Gastroesophageal sphincter (tissue), 4 donors: ENCODE measurements at regions not wholly inside any gene's neighbourhood (a gene's known extent, or its start where the extent isn't known, plus 50 kb on each side); places are given as distances from the start of the nearest gene placed in this dataset.
"Not testable (repeated sequence)": the region's sequence is repeated elsewhere in the genome, so short reads cannot be mapped to it uniquely, and the experiment has no call there.

ENCODE experiments used
- ATAC-seq: fragments of 150-250 bp; one replicate; pipeline ENCODE4 v1.9.1; 2016; ENCODE audit warnings: mild to moderate bottlenecking, moderate library complexity
- H3K27ac ChIP-seq, 4 donors: fragments of 200-600 bp; sonication (generic) in 3 of 4; 1 replicate in 3 of 4; 2 replicates in 1 of 4; pipeline ENCODE4 v1.5.1; 2016 to 2019
- H3K27me3 ChIP-seq: fragments of 200-600 bp; sonication (generic); one replicate; pipeline ENCODE4 v1.5.1; 2019
- H3K36me3 ChIP-seq, 2 donors: fragments of 200-600 bp; sonication (generic); one replicate each; pipeline ENCODE4 v1.5.1; 2019; ENCODE audit warnings: control low read depth in 1 of 2
- H3K4me1 ChIP-seq, 3 donors: fragments of 200-600 bp; sonication (generic); 1 replicate in 2 of 3; 2 replicates in 1 of 3; pipeline ENCODE4 v1.5.1; 2016 to 2019; ENCODE audit warnings: control low read depth in 2 of 3
- H3K4me3 ChIP-seq, 2 donors: fragments of 200-600 bp; sonication (generic); one replicate each; pipeline ENCODE4 v1.5.1; 2019; ENCODE audit warnings: mild to moderate bottlenecking in 1 of 2, moderate library complexity in 1 of 2
- H3K9me3 ChIP-seq, 3 donors: fragments of 200-600 bp; sonication (generic); one replicate each; pipeline ENCODE4 v1.5.1; 2017 to 2019; ENCODE audit warnings: control low read depth in 2 of 3
- EP300 ChIP-seq: sonication (generic); formaldehyde crosslinking; IDR thresholded peaks from one replicate; pipeline ENCODE4 v1.6.1; 2017; ENCODE audit warnings: antibody characterized with exemption, mild to moderate bottlenecking
- POLR2A ChIP-seq, 2 donors: fragments of 450-650 bp; IDR thresholded peaks; one replicate each; pipeline ENCODE4 v1.6.1; 2017; ENCODE audit warnings: antibody characterized with exemption in 2 of 2, mild to moderate bottlenecking in 2 of 2, moderate library complexity in 1 of 2
- POLR2AphosphoS5 ChIP-seq: sonication (generic); formaldehyde crosslinking; IDR thresholded peaks from one replicate; pipeline ENCODE4 v1.6.1; 2017; ENCODE audit warnings: antibody characterized with exemption
- WGBS, 2 donors: methylation state at CpG; one replicate each; pipeline ENCODE4 v1.1.5; 2018; ENCODE audit warnings: low coverage in 1 of 2; 5-methylcytosine and 5-hydroxymethylcytosine counted together
- TF ChIP-seq, protein P1 (sequence below), 4 experiments: fragments of 200-600 bp in 2 of 4; fragments of 450-650 bp in 2 of 4; sonication (generic) in 1 of 4; IDR thresholded peaks; one replicate each; pipeline ENCODE4 v1.5.1; 2017 to 2019; ENCODE audit warnings: antibody characterized with exemption in 4 of 4, mild to moderate bottlenecking in 2 of 4, moderate library complexity in 2 of 4

DNA sequence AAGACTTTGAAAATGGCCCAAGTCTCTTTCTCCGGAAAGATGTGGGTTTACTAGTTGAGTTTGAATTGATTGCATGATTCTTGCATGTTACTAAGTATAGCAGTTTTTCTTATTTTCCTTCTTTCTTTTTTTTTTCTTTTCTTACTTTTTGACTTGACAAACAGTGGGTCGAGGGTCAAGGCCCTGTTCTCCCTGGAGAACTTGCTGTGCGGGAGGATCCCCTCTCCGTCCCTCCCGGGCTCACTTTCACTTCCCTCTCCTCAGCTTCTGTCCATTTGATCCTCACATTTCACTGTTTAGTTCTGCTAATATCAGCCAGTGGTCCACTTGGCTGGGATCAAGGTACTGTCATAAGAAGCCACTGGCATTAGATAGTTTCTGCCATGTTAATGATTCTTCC is 767.4 kb downstream of the TDRD15 start:
- H3K4me3 ChIP-seq, result no peak overlapping the region
- H3K27ac ChIP-seq, result no peak overlapping the region
- H3K4me1 ChIP-seq, result no peaks in the 10 kb centered on the region
- no peaks in the 10 kb centered on the region for H3K9me3 ChIP-seq
- H3K36me3 ChIP-seq, result no peaks in the 10 kb centered on the region
- WGBS, 2 donors, result 28 to 54% methylated on average over 5 of the region's 5 CpGs
- no peaks in the 10 kb centered on the region for H3K27me3 ChIP-seq
- TF ChIP-seq, protein P1, sequence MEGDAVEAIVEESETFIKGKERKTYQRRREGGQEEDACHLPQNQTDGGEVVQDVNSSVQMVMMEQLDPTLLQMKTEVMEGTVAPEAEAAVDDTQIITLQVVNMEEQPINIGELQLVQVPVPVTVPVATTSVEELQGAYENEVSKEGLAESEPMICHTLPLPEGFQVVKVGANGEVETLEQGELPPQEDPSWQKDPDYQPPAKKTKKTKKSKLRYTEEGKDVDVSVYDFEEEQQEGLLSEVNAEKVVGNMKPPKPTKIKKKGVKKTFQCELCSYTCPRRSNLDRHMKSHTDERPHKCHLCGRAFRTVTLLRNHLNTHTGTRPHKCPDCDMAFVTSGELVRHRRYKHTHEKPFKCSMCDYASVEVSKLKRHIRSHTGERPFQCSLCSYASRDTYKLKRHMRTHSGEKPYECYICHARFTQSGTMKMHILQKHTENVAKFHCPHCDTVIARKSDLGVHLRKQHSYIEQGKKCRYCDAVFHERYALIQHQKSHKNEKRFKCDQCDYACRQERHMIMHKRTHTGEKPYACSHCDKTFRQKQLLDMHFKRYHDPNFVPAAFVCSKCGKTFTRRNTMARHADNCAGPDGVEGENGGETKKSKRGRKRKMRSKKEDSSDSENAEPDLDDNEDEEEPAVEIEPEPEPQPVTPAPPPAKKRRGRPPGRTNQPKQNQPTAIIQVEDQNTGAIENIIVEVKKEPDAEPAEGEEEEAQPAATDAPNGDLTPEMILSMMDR (IDR thresholded peaks at IDR 0.05), result no peak
- TF ChIP-seq EP300 (no peak), POLR2AphosphoS5 (no peak), POLR2A (IDR thresholded peaks at IDR 0.05) (no peak)
- no peak for ATAC-seq

DNA sequence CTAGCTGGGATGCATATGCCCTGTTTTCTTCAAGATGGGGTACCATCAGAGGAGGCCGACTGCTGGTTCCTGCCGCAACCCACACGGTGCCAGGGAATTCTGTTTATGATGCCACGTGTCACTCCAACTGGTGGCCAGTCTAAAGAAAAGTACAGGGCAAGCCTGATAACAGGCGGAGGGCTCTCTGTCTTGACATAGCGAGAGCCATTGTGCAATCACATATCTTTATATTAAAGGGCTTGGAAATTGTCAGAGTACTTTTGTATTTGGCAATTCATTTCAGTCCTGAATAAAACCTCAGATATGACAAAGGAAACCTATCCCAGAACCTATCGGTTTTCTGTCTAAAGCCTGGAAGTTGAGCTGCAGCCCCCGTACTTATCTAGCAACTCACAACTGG is 768.4 kb downstream of the TDRD15 start:
- WGBS, 2 donors, result 70 to 85% methylated on average over 6 of the region's 8 CpGs
- no peaks in the 10 kb centered on the region for H3K27me3 ChIP-seq
- no peak overlapping the region for H3K4me3 ChIP-seq
- TF ChIP-seq, protein P1 (IDR thresholded peaks at IDR 0.05), result no peak
- TF ChIP-seq POLR2A (IDR thresholded peaks at IDR 0.05) (no peak), EP300 (no peak), POLR2AphosphoS5 (no peak)
- H3K36me3 ChIP-seq, result no peaks in the 10 kb centered on the region
- H3K9me3 ChIP-seq, result no peaks in the 10 kb centered on the region
- H3K27ac ChIP-seq, result no peak overlapping the region
- no peaks in the 10 kb centered on the region for H3K4me1 ChIP-seq
- ATAC-seq, result no peak

DNA sequence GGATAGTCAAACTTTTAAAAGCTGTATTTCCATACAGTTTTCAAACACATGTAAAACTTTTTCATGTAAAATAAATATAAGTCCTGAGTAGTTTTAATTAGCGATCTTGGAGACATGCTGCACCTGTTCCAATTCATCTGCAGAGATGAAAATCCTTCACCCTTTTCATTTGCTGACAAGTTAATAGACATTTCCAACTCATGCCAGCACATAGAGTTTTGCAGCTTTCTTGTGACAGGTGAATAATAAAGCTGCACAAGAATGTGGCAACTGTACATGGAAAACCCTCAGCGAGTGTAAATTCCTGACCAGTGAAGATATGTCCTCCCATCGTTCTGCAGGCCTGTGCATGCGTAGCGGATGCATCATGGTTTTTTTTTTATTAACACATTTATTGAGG is 771.4 kb downstream of the TDRD15 start:
- Histone ChIP-seq H3K27ac (no peak overlapping the region), H3K4me1 (no peaks in the 10 kb centered on the region), H3K36me3 (no peaks in the 10 kb centered on the region), H3K9me3 (no peaks in the 10 kb centered on the region), H3K27me3 (no peaks in the 10 kb centered on the region), H3K4me3 (no peak overlapping the region)
- no peak for ATAC-seq
- WGBS, 2 donors, result 53 to 77% methylated on average over 5 of the region's 5 CpGs
- no peak for TF ChIP-seq POLR2A (IDR thresholded peaks at IDR 0.05)
- TF ChIP-seq POLR2AphosphoS5, result no peak
- TF ChIP-seq EP300, result no peak
- TF ChIP-seq, protein P1 (IDR thresholded peaks at IDR 0.05), result no peak

DNA sequence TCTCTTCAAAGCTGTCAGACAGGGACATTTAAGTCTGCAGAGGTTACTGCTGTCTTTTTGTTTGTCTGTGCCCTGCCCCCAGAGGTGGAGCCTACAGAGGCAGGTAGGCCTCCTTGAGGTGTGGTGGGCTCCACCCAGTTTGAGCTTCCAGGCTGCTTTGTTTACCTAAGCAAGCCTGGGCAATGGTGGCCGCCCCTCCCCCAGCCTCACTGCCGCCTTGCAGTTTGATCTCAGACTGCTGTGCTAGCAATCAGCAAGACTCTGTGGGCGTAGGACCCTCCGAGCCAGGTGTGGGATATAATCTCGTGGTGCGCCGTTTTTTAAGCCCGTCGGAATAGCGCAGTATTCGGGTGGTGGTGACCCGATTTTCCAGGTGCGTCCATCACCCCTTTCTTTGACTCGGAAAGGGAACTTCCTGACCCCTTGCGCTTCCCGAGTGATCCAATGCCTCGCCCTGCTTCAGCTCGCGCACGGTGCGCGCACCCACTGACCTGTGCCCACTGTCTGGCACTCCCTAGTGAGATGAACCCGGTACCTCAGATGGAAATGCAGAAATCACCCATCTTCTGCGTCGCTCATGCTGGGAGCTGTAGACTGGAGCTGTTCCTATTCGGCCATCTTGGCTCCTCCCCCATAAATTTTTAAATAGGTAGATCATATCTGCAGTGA is 785.1 kb downstream of the TDRD15 start:
- not testable (repeated sequence) for H3K27me3 ChIP-seq, H3K4me3 ChIP-seq, H3K9me3 ChIP-seq, ATAC-seq, H3K36me3 ChIP-seq, H3K27ac ChIP-seq, H3K4me1 ChIP-seq
- whole genome bisulfite sequencing, 2 donors, result 93 to 95% methylated on average over 5 to 20 of the region's 26 CpGs

DNA sequence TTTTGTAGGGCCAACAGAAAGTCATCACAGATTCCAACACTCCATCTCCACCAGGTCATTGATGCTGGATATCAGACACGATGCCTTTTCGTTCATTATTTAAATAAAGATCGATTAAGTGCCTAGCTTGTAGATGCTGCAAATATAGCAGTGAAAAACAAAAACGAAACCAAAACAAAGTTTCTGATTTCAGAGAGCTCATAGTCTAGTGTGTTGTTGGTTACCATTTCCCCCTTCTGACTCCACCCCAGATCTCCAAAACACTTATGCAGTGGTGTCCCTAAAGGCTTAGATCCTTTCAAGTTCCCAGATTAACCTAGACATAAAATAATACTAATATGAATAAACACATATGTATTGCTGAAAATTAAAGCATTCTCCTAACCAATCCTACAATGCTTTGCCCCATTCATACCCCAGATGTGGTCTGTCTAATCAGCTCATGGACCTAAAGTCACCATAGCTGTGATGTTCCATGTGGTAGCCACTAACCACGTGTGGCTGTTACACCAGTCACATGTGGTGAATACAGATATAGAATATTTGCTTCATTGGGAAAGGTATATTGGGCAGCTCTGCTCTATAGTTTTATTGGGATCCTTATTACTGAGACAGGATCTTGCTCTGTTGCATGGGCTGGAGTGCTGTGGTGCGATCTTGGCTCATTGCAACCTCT is 787.2 kb downstream of the TDRD15 start:
- H3K4me3 ChIP-seq, result no peak overlapping the region

More for the DNA sequence above, 787.2 kb downstream of the TDRD15 start:
- 79 to 81% methylated on average over 5 to 6 of the region's 6 CpGs for WGBS, 2 donors
- no peak for ATAC-seq
- Histone ChIP-seq H3K36me3 (no peaks in the 10 kb centered on the region), H3K9me3 (no peaks in the 10 kb centered on the region), H3K4me1 (no peaks in the 10 kb centered on the region), H3K27me3 (no peaks in the 10 kb centered on the region), H3K27ac (no peak overlapping the region)
- TF ChIP-seq, protein P1 (IDR thresholded peaks at IDR 0.05), result no peak
- TF ChIP-seq POLR2AphosphoS5, result no peak
- no peak for TF ChIP-seq POLR2A (IDR thresholded peaks at IDR 0.05)
- TF ChIP-seq EP300, result no peak
